ENCODE measurements at regions not wholly inside any gene's neighbourhood (a gene's known extent, or its start where the extent isn't known, plus 50 kb on each side); places are given as distances from the start of the nearest gene placed in this dataset.
"Not testable (repeated sequence)": the region's sequence is repeated elsewhere in the genome, so short reads cannot be mapped to it uniquely, and the experiment has no call there.

GRCh38 chr21:14672466-14672865, 126.4 kb upstream of the SAMSN1 start:
- no peak for DNase-seq (ENCODE audit: low read depth)
- no peak overlapping the region for H3K4me3 ChIP-seq (ENCODE audit: control insufficient read depth, low read depth, low read length)
- no peak for TF ChIP-seq CTCF (conservative IDR thresholded peaks at IDR 0.05; ENCODE audit: control insufficient read depth, insufficient read depth, low read depth, low read length)

GRCh38 chr21:14670409-14670808, 124.3 kb upstream of the SAMSN1 start:
- TF ChIP-seq CTCF (conservative IDR thresholded peaks at IDR 0.05; ENCODE audit: control insufficient read depth, insufficient read depth, low read depth, low read length), result no peak
- no peak for DNase-seq (ENCODE audit: low read depth)
- H3K4me3 ChIP-seq (ENCODE audit: control insufficient read depth, low read depth, low read length), result no peak overlapping the region

DNA sequence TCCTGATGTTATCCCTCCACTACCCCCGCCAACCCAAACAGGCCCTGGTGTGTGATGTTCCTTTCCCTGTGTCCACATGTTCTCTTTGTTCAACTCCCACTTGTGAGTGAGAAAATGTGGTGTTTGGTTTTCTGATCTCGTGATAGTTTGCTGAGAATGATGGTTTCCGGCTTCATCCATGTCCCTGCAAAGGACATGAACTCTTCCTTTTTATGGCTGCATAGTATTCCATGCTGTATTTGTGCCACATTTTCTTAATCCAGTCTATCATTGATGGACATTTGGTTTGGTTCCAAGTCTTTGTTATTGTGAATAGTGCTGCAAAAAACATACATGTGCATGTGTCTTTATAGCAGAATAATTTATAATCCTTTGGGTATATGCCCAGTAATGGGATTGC, 123.0 kb upstream of the SAMSN1 start:
- not testable (repeated sequence) for H3K4me3 ChIP-seq (ENCODE audit: control insufficient read depth, low read depth, low read length); DNase-seq (ENCODE audit: low read depth)

DNA sequence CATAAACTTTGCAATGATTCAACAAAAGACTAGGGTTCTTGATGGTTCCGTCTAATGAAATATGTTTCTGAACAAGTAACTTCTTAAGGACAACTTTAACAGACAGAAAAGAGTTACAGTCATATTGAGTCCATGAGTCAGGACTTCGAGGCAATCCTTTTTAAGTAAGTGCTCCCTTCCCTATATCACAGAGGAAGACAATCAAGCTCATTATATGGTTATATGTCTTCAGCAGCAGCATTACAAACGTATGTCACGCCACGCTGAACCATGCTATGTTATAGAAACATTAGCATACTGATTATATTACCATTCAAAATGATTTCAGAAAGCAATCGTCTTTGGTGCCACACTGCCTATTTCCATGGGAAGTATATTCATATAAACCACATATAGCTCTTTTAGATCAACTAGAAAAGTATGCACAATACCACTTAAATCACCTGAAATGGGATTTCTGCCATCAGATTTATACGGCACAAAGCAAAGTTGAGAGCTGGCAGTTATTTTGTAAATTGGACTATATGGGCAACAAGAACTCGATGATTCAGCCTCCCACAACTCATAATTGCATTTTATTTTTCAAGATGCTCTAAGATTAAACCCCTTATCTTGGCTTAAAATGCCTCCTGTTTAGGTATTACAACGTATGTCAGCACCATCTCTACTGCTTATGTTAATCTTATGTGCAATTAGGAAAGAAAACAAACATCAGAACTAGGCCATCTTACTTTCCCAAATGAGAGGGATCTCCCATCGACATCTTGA, 111.3 kb upstream of the SAMSN1 start:
- no peak for DNase-seq (ENCODE audit: low read depth)
- no peak for TF ChIP-seq CTCF (conservative IDR thresholded peaks at IDR 0.05; ENCODE audit: control insufficient read depth, insufficient read depth, low read depth, low read length)
- no peak overlapping the region for H3K4me3 ChIP-seq (ENCODE audit: control insufficient read depth, low read depth, low read length)

DNA sequence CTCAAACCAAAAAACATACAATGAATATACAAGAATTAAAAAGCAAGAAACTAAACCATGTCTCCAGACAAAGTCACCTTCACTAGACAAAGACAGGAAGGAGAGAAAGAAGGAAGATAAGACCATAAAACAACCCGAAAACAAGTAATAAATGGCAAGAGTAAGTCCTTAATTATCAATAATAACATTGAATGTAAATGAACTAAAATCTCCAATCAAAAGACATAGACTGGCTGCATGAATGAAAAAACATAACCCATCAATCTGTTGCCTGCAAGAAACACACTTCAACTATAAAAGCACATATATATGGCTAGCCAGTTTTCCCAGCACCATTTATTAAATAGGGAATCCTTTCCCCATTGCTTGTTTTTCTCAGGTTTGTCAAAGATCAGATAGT, 100.8 kb upstream of the SAMSN1 start:
- no peak for TF ChIP-seq CTCF (conservative IDR thresholded peaks at IDR 0.05; ENCODE audit: control insufficient read depth, insufficient read depth, low read depth, low read length)
- no peak for DNase-seq (ENCODE audit: low read depth)
- H3K4me3 ChIP-seq (ENCODE audit: control insufficient read depth, low read depth, low read length), result no peak overlapping the region

GRCh38 chr21:14645702-14646101, 99.6 kb upstream of the SAMSN1 start:
- TF ChIP-seq CTCF (conservative IDR thresholded peaks at IDR 0.05; ENCODE audit: control insufficient read depth, insufficient read depth, low read depth, low read length), result no peak
- no peak overlapping the region for H3K4me3 ChIP-seq (ENCODE audit: control insufficient read depth, low read depth, low read length)
- DNase-seq (ENCODE audit: low read depth), result no peak

- TF ChIP-seq CTCF (conservative IDR thresholded peaks at IDR 0.05; ENCODE audit: control insufficient read depth, insufficient read depth, low read depth, low read length), result no peak
- H3K4me3 ChIP-seq (ENCODE audit: control insufficient read depth, low read depth, low read length), result no peak overlapping the region
- no peak for DNase-seq (ENCODE audit: low read depth)
These were observed 86.2 kb upstream of the SAMSN1 start for GRCh38 chr21:14632359-14632758.

Data from fibroblast of mammary gland (primary cell).